WTC11 (cell line): ENCODE measurements at regions not wholly inside any gene's neighbourhood (a gene's known extent, or its start where the extent isn't known, plus 50 kb on each side); places are given as distances from the start of the nearest gene placed in this dataset.

Experiments used
- ATAC-seq: fragments of 200-7000 bp; cut with Tn5 transposase; 2 replicates; pipeline ENCODE4 v1.10.0; 2021; ENCODE audit warnings: mild to moderate bottlenecking, moderate library complexity
- CTCF ChIA-PET: fragments of 300-600 bp; sonication (Branson Sonifier 250); formaldehyde crosslinking; loops from one replicate; lab custom pipeline; 2021; ENCODE audit warnings: antibody characterized with exemption; lab: Charles Lee
- POLR2A ChIA-PET: fragments of 350-600 bp; sonication (Branson Sonifier 250); formaldehyde crosslinking; loops from one replicate; lab custom pipeline; 2021; ENCODE audit warnings: antibody characterized with exemption; lab: Charles Lee
- DNase-seq: peaks from one replicate; pipeline ENCODE4 v3.0.0; 2021; ENCODE audit warnings: low spot score
- H3K27ac Mint-ChIP-seq: 2 replicates; pipeline ENCODE4 v1.8.0; 2021; ENCODE audit warnings: mixed read lengths
- H3K27me3 Mint-ChIP-seq: 2 replicates; pipeline ENCODE4 v1.8.0; 2021; ENCODE audit warnings: low read depth, mild to moderate bottlenecking, moderate library complexity, mixed read lengths
- H3K36me3 Mint-ChIP-seq: 2 replicates; pipeline ENCODE4 v1.8.0; 2021; ENCODE audit warnings: mixed read lengths
- H3K4me1 Mint-ChIP-seq: 2 replicates; pipeline ENCODE4 v1.8.0; 2022; ENCODE audit warnings: mixed read lengths
- H3K4me3 Mint-ChIP-seq: 2 replicates; pipeline ENCODE4 v1.8.0; 2021; ENCODE audit warnings: mild to moderate bottlenecking, moderate library complexity, mixed read lengths
- H3K9me3 Mint-ChIP-seq: 2 replicates; pipeline ENCODE4 v1.8.0; 2021; ENCODE audit warnings: mixed read lengths
- AR ChIP-seq: fragments of 250-450 bp; sonication (Bioruptor Pico); IDR thresholded peaks from 2 replicates; pipeline ENCODE4 v1.9.0; 2021; ENCODE audit warnings: mild to moderate bottlenecking
- ARID4B ChIP-seq: sonication (generic); formaldehyde crosslinking; IDR thresholded peaks from 2 replicates; pipeline ENCODE4 v1.8.0; 2023; ENCODE audit warnings: missing genetic modification reagents, mild to moderate bottlenecking, borderline replicate concordance
- ATF6 ChIP-seq: sonication (generic); formaldehyde crosslinking; IDR thresholded peaks from 2 replicates; pipeline ENCODE4 v1.8.1; 2023; ENCODE audit warnings: mild to moderate bottlenecking, missing genetic modification reagents
- E2F1 ChIP-seq: sonication (generic); formaldehyde crosslinking; IDR thresholded peaks from 2 replicates; pipeline ENCODE4 v1.8.0; 2022; ENCODE audit warnings: mild to moderate bottlenecking, missing genetic modification reagents
- E2F4 ChIP-seq: sonication (generic); formaldehyde crosslinking; IDR thresholded peaks from 2 replicates; pipeline ENCODE4 v1.8.1; 2022; ENCODE audit warnings: low read depth, mild to moderate bottlenecking, moderate library complexity, missing genetic modification reagents, borderline replicate concordance
- GABPB1 ChIP-seq: sonication (generic); formaldehyde crosslinking; IDR thresholded peaks from 2 replicates; pipeline ENCODE4 v1.8.1; 2023; ENCODE audit warnings: mild to moderate bottlenecking, missing genetic modification reagents
- HMGXB4 ChIP-seq: sonication (generic); formaldehyde crosslinking; IDR thresholded peaks from 2 replicates; pipeline ENCODE4 v1.8.1; 2023; ENCODE audit warnings: mild to moderate bottlenecking, moderate library complexity, missing genetic modification reagents
- IRF2 ChIP-seq: sonication (generic); formaldehyde crosslinking; IDR thresholded peaks from 2 replicates; pipeline ENCODE4 v1.8.0; 2022; ENCODE audit warnings: low read depth, missing genetic modification reagents, borderline replicate concordance
- JUN ChIP-seq: sonication (generic); formaldehyde crosslinking; IDR thresholded peaks from 2 replicates; pipeline ENCODE4 v1.8.0; 2023; ENCODE audit warnings: mild to moderate bottlenecking, missing genetic modification reagents
- MAX ChIP-seq: sonication (generic); formaldehyde crosslinking; IDR thresholded peaks from 2 replicates; pipeline ENCODE4 v1.8.0; 2022; ENCODE audit warnings: mild to moderate bottlenecking, missing genetic modification reagents
- NFATC4 ChIP-seq: fragments of 250-450 bp; sonication (Bioruptor Pico); IDR thresholded peaks from 2 replicates; pipeline ENCODE4 v1.9.0; 2021; ENCODE audit warnings: mild to moderate bottlenecking
- NFYB ChIP-seq: sonication (generic); formaldehyde crosslinking; conservative IDR thresholded peaks from 2 replicates; pipeline ENCODE4 v1.8.0; 2022; ENCODE audit warnings: low read depth, missing genetic modification reagents
- NR2C2 ChIP-seq: sonication (generic); formaldehyde crosslinking; IDR thresholded peaks from 2 replicates; pipeline ENCODE4 v1.8.0; 2022; ENCODE audit warnings: mild to moderate bottlenecking, missing genetic modification reagents
- NR3C1 ChIP-seq: sonication (generic); formaldehyde crosslinking; conservative IDR thresholded peaks from 2 replicates; pipeline ENCODE4 v1.8.1; 2023; ENCODE audit warnings: low read depth, mild to moderate bottlenecking, missing genetic modification reagents
- OVOL2 ChIP-seq: fragments of 250-450 bp; sonication (Bioruptor Pico); IDR thresholded peaks from 2 replicates; pipeline ENCODE4 v1.9.0; 2021; ENCODE audit warnings: mild to moderate bottlenecking, borderline replicate concordance
- SP1 ChIP-seq: sonication (generic); formaldehyde crosslinking; conservative IDR thresholded peaks from 2 replicates; pipeline ENCODE4 v1.8.1; 2022; ENCODE audit warnings: missing genetic modification reagents
- TP53 ChIP-seq: sonication (generic); formaldehyde crosslinking; IDR thresholded peaks from 2 replicates; pipeline ENCODE4 v1.8.1; 2023; ENCODE audit warnings: mild to moderate bottlenecking, missing genetic modification reagents
- USF2 ChIP-seq: sonication (generic); formaldehyde crosslinking; IDR thresholded peaks from 2 replicates; pipeline ENCODE4 v1.8.1; 2023; ENCODE audit warnings: mild to moderate bottlenecking, missing genetic modification reagents, moderate library complexity
- ZMAT4 ChIP-seq: fragments of 250-450 bp; sonication (Bioruptor Pico); IDR thresholded peaks from 2 replicates; pipeline ENCODE4 v1.9.0; 2021; ENCODE audit warnings: mild to moderate bottlenecking
- ZNF512 ChIP-seq: sonication (generic); formaldehyde crosslinking; IDR thresholded peaks from 2 replicates; pipeline ENCODE4 v1.8.1; 2022; ENCODE audit warnings: missing genetic modification reagents, borderline replicate concordance

- TF ChIP-seq HMGXB4 = no peak
- no peak for TF ChIP-seq AR (CRISPR knock-in tag)
- no peak for TF ChIP-seq IRF2 (CRISPR knock-in tag)
- no peak for TF ChIP-seq E2F4 (CRISPR knock-in tag)
- TF ChIP-seq NR3C1 (CRISPR knock-in tag) = no peak
- TF ChIP-seq JUN (CRISPR knock-in tag) = no peak
- TF ChIP-seq MAX (CRISPR knock-in tag) = no peak
- TF ChIP-seq NFYB (CRISPR knock-in tag) = no peak
- no peak for TF ChIP-seq NR2C2 (CRISPR knock-in tag)
- TF ChIP-seq ARID4B (CRISPR knock-in tag) = no peak
- TF ChIP-seq TP53 (CRISPR knock-in tag) = no peak
- no peak for TF ChIP-seq ZMAT4 (CRISPR knock-in tag)
- no peak for TF ChIP-seq NFATC4 (CRISPR knock-in tag)
- no peak for TF ChIP-seq OVOL2 (CRISPR knock-in tag)
- no peak for TF ChIP-seq USF2 (CRISPR knock-in tag)
These were observed 1067.6 kb upstream of the ACVR2A start (continued) for GRCh38 chr2:146777181-146777580.

GRCh38 chr2:146776596-146776995 lies 1068.2 kb upstream of the ACVR2A start:
- DNase-seq (no peak), ATAC-seq (no peak)
- no peak overlapping the region for H3K4me3 Mint-ChIP-seq
- H3K36me3 Mint-ChIP-seq = no peaks in the 10 kb centered on the region
- no peak overlapping the region for H3K27ac Mint-ChIP-seq
- H3K9me3 Mint-ChIP-seq = peaks cover 18% of the 10 kb centered on the region
- CTCF ChIA-PET = no interaction called here
- H3K27me3 Mint-ChIP-seq = no peaks in the 10 kb centered on the region
- peaks cover 3% of the 10 kb centered on the region for H3K4me1 Mint-ChIP-seq
- POLR2A ChIA-PET = no interaction called here
- TF ChIP-seq NR3C1 (CRISPR knock-in tag) = no peak
- no peak for TF ChIP-seq SP1 (CRISPR knock-in tag)
- no peak for TF ChIP-seq GABPB1 (CRISPR knock-in tag)
- TF ChIP-seq ATF6 (CRISPR knock-in tag) = no peak
- no peak for TF ChIP-seq ZNF512 (CRISPR knock-in tag)
- no peak for TF ChIP-seq E2F1
- no peak for TF ChIP-seq NFATC4 (CRISPR knock-in tag)
